ENCODE measurements at regions not wholly inside any gene's neighbourhood (a gene's known extent, or its start where the extent isn't known, plus 50 kb on each side); places are given as distances from the start of the nearest gene placed in this dataset.
A peak's percentile ranks its signal among the peaks of the same experiment; 100 is the strongest.

DNA sequence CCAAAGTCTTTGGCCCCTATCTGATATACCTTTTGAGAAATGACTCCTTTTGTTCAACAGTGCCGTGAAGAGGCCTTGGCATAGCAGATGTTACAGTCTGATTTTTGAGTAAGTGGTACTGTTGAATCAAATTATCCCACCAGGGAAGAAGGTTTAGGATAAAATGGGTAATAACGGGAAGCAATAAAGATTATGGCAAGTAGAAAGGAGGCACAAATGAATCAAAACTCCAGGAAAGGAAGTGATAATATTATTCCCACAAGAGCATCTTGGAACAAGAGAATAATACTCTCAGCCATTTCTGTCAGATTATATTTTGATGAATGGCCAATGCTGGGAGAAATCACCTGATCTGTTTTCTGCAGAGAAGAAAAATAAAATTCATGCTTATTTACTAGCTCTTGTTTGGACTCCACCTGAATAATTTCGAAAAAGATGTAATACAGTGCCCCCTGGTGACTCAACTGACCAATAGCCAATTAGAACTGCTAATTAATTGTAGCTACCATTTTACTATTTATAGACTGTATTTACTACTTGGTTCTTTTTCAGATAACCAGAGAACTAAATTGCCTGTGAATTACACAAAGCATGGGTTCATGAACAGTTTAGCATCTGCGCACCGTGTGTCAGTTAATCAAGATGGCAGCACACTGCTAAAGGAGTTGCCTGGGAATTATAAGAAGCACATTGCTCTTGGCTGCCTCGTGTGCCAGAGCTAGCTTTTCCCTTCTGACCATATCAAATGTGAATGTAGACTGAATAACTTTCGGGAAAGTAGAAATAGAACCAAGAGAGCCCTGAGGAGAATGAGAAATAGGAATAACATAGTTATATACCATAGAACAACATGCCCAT lies 78.5 kb upstream of the TRDN start:
- Histone ChIP-seq H3K27me3 (no peaks in the 10 kb centered on the region), H3K9me3 (ENCODE audit: low read depth) (no peaks in the 10 kb centered on the region), H3K27ac (no peak overlapping the region), H3K36me3 (no peaks in the 10 kb centered on the region), H3K4me3 (no peak overlapping the region), H3K4me1 (ENCODE audit: low read depth) (no peaks in the 10 kb centered on the region)
- TF ChIP-seq, protein P1, sequence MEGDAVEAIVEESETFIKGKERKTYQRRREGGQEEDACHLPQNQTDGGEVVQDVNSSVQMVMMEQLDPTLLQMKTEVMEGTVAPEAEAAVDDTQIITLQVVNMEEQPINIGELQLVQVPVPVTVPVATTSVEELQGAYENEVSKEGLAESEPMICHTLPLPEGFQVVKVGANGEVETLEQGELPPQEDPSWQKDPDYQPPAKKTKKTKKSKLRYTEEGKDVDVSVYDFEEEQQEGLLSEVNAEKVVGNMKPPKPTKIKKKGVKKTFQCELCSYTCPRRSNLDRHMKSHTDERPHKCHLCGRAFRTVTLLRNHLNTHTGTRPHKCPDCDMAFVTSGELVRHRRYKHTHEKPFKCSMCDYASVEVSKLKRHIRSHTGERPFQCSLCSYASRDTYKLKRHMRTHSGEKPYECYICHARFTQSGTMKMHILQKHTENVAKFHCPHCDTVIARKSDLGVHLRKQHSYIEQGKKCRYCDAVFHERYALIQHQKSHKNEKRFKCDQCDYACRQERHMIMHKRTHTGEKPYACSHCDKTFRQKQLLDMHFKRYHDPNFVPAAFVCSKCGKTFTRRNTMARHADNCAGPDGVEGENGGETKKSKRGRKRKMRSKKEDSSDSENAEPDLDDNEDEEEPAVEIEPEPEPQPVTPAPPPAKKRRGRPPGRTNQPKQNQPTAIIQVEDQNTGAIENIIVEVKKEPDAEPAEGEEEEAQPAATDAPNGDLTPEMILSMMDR (IDR thresholded peaks at IDR 0.05; ENCODE audit: low read depth, low read length) = peak; percentile 31
- peak; percentile 24 to 62 for DNase-seq (ENCODE audit: low read depth in 1 of 2, low spot score in 1 of 2)

DNA sequence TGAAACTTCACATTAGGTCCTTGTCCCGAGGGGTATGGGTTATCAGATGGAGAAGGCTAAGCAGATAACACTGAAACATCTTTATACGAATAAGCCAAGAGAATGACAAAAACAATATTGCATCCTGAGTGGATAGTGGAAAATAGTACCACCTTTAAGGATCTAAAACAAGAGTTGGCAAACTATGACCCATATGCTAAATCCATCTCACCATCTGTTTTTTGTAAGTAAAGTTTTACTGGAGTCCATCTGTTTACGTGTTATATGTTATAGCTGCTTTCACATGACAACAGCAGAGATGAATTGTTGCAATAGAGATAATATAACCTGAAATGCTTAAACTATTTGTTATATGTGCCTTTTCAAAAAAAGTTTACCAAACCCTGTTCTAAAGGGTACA lies 76.1 kb upstream of the TRDN start:
- TF ChIP-seq, protein P1 (IDR thresholded peaks at IDR 0.05; ENCODE audit: low read depth, low read length) = no peak
- DNase-seq (ENCODE audit: low read depth in 1 of 2, low spot score in 1 of 2) = no peak
- no peak overlapping the region for H3K4me3 ChIP-seq

GRCh38 chr6:123702943-123703342 lies 66.2 kb upstream of the TRDN start:
- H3K9me3 ChIP-seq (ENCODE audit: low read depth) = no peaks in the 10 kb centered on the region
- H3K36me3 ChIP-seq = no peaks in the 10 kb centered on the region
- H3K27me3 ChIP-seq = no peaks in the 10 kb centered on the region
- no peak overlapping the region for H3K27ac ChIP-seq
- no peak overlapping the region for H3K4me3 ChIP-seq
- H3K4me1 ChIP-seq (ENCODE audit: low read depth) = no peaks in the 10 kb centered on the region
- no peak for DNase-seq (ENCODE audit: low read depth in 1 of 2, low spot score in 1 of 2)
- TF ChIP-seq, protein P1 (IDR thresholded peaks at IDR 0.05; ENCODE audit: low read depth, low read length) = no peak

More for the DNA sequence above, 76.1 kb upstream of the TRDN start:
- H3K27me3 ChIP-seq = no peaks in the 10 kb centered on the region
- no peaks in the 10 kb centered on the region for H3K9me3 ChIP-seq (ENCODE audit: low read depth)
- H3K36me3 ChIP-seq = no peaks in the 10 kb centered on the region
- H3K4me1 ChIP-seq (ENCODE audit: low read depth) = no peaks in the 10 kb centered on the region
- H3K27ac ChIP-seq = no peak overlapping the region

DNA sequence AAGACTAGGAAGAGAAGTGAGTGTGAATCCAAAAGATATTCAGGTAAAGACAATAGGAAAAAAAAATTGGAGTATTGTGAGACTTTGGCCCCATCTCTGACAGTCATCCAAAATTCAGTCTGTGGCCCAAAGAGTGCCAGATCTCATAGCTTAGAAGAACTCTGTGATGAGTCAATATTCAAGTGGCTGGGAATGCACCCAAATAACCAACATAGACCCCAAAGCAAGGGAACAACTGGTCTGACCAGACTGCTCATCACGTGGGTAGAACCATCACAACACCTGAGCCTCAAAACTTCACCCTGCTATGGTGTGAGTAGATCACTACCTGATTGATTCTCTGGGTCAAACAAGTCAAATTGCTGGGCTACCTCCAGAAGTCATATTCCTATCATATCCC lies 51.1 kb upstream of the TRDN start:
- Histone ChIP-seq H3K4me3 (no peak overlapping the region), H3K9me3 (ENCODE audit: low read depth) (no peaks in the 10 kb centered on the region), H3K27me3 (no peaks in the 10 kb centered on the region), H3K27ac (no peak overlapping the region), H3K4me1 (ENCODE audit: low read depth) (no peaks in the 10 kb centered on the region), H3K36me3 (no peaks in the 10 kb centered on the region)
- TF ChIP-seq, protein P1 (IDR thresholded peaks at IDR 0.05; ENCODE audit: low read depth, low read length) = no peak
- DNase-seq (ENCODE audit: low read depth in 1 of 2, low spot score in 1 of 2) = no peak
